Prostate gland (tissue), 2 donors: ENCODE measurements at regions not wholly inside any gene's neighbourhood (a gene's known extent, or its start where the extent isn't known, plus 50 kb on each side); places are given as distances from the start of the nearest gene placed in this dataset.

Source experiments
- POLR2A ChIP-seq: fragments of 450-650 bp; IDR thresholded peaks from one replicate; pipeline ENCODE4 v1.6.1; 2016; ENCODE audit warnings: antibody characterized with exemption, mild to moderate bottlenecking
- POLR2AphosphoS5 ChIP-seq: sonication (generic); formaldehyde crosslinking; IDR thresholded peaks from one replicate; pipeline ENCODE4 v1.6.1; 2017; ENCODE audit warnings: antibody characterized with exemption
- TF ChIP-seq, protein P1 (sequence below), 4 experiments: fragments of 200-600 bp in 2 of 4; fragments of 450-650 bp in 2 of 4; sonication (generic) in 2 of 4; IDR thresholded peaks; 1 replicate in 3 of 4; 2 replicates in 1 of 4; pipeline ENCODE4 v1.5.1; 2016 to 2019; ENCODE audit warnings: antibody characterized with exemption in 4 of 4, mild to moderate bottlenecking in 2 of 4, moderate library complexity in 2 of 4

GRCh38 chr2:106664669-106665068, 177.5 kb downstream of the CD8B2 start:
- TF ChIP-seq POLR2AphosphoS5 (no peak), POLR2A (no peak)
- TF ChIP-seq, protein P1, sequence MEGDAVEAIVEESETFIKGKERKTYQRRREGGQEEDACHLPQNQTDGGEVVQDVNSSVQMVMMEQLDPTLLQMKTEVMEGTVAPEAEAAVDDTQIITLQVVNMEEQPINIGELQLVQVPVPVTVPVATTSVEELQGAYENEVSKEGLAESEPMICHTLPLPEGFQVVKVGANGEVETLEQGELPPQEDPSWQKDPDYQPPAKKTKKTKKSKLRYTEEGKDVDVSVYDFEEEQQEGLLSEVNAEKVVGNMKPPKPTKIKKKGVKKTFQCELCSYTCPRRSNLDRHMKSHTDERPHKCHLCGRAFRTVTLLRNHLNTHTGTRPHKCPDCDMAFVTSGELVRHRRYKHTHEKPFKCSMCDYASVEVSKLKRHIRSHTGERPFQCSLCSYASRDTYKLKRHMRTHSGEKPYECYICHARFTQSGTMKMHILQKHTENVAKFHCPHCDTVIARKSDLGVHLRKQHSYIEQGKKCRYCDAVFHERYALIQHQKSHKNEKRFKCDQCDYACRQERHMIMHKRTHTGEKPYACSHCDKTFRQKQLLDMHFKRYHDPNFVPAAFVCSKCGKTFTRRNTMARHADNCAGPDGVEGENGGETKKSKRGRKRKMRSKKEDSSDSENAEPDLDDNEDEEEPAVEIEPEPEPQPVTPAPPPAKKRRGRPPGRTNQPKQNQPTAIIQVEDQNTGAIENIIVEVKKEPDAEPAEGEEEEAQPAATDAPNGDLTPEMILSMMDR (IDR thresholded peaks at IDR 0.05) = no peak
